ENCODE measurements at regions not wholly inside any gene's neighbourhood (a gene's known extent, or its start where the extent isn't known, plus 50 kb on each side); places are given as distances from the start of the nearest gene placed in this dataset.
"Not testable (repeated sequence)": the region's sequence is repeated elsewhere in the genome, so short reads cannot be mapped to it uniquely, and the experiment has no call there.

GRCh38 chr22:25477358-25477757, 87.1 kb upstream of the GRK3 start:
- FAIRE-seq = no peak
- no peak for TF ChIP-seq CTCF (IDR thresholded peaks at IDR 0.05; ENCODE audit: insufficient read depth, low read length, severe bottlenecking)

DNA sequence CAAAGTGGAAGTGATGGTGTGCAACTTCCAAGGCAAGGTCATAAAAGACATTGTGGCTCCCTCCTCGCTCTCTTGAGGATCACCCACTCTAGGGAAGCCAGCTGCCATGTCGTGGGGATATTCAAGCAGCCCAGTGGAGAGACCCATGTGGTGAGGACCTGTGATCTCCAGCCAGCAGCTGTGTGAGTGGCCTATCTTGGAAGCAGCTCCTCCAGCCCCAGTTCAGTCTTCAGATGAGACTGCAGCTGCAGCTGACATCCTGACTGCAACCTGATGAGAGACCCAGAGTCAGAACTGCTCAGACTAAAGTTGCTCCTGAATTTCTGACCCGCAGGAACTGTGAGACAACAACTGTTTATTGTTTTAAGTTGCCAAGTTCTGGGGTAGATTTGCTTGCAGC, 86.4 kb upstream of the GRK3 start:
- TF ChIP-seq CTCF (IDR thresholded peaks at IDR 0.05; ENCODE audit: insufficient read depth, low read length, severe bottlenecking) = no peak
- no peak overlapping the region for H3K4me3 ChIP-seq (ENCODE audit: low read depth, low read length)
- no peaks in the 10 kb centered on the region for H3K27me3 ChIP-seq (ENCODE audit: control insufficient read depth, insufficient read depth, low read length)
- FAIRE-seq (no peak), DNase-seq (ENCODE audit: low read depth) (no peak)
- peaks cover 1% of the 10 kb centered on the region for H3K36me3 ChIP-seq (ENCODE audit: control insufficient read depth, insufficient read depth, low read length)

More at GRCh38 chr22:25477358-25477757, 87.1 kb upstream of the GRK3 start:
- H3K27me3 ChIP-seq (ENCODE audit: control insufficient read depth, insufficient read depth, low read length) = no peaks in the 10 kb centered on the region
- no peak for DNase-seq (ENCODE audit: low read depth)
- peaks cover 1% of the 10 kb centered on the region for H3K36me3 ChIP-seq (ENCODE audit: control insufficient read depth, insufficient read depth, low read length)
- H3K4me3 ChIP-seq (ENCODE audit: low read depth, low read length) = no peak overlapping the region

GRCh38 chr22:25478528-25478927, 85.9 kb upstream of the GRK3 start:
- no peaks in the 10 kb centered on the region for H3K27me3 ChIP-seq (ENCODE audit: control insufficient read depth, insufficient read depth, low read length)
- FAIRE-seq = no peak

GRCh38 chr22:25480868-25481267, 83.6 kb upstream of the GRK3 start:
- not testable (repeated sequence) for H3K4me3 ChIP-seq (ENCODE audit: low read depth, low read length); DNase-seq (ENCODE audit: low read depth); H3K36me3 ChIP-seq (ENCODE audit: control insufficient read depth, insufficient read depth, low read length); FAIRE-seq; H3K27me3 ChIP-seq (ENCODE audit: control insufficient read depth, insufficient read depth, low read length)

More at GRCh38 chr22:25478528-25478927, 85.9 kb upstream of the GRK3 start:
- Histone ChIP-seq H3K36me3 (ENCODE audit: control insufficient read depth, insufficient read depth, low read length) (peaks cover 1% of the 10 kb centered on the region), H3K4me3 (ENCODE audit: low read depth, low read length) (no peak overlapping the region)
- TF ChIP-seq CTCF (IDR thresholded peaks at IDR 0.05; ENCODE audit: insufficient read depth, low read length, severe bottlenecking) = no peak
- DNase-seq (ENCODE audit: low read depth) = no peak

- peaks cover 7% of the 10 kb centered on the region for H3K36me3 ChIP-seq (ENCODE audit: control insufficient read depth, insufficient read depth, low read length)
- no peak overlapping the region for H3K4me3 ChIP-seq (ENCODE audit: low read depth, low read length)
- DNase-seq (ENCODE audit: low read depth) (no peak), FAIRE-seq (no peak)
- H3K27me3 ChIP-seq (ENCODE audit: control insufficient read depth, insufficient read depth, low read length) = no peaks in the 10 kb centered on the region
- no peak for TF ChIP-seq CTCF (IDR thresholded peaks at IDR 0.05; ENCODE audit: insufficient read depth, low read length, severe bottlenecking)
Measured at GRCh38 chr22:25482091-25482760, 82.2 kb upstream of the GRK3 start.

DNA sequence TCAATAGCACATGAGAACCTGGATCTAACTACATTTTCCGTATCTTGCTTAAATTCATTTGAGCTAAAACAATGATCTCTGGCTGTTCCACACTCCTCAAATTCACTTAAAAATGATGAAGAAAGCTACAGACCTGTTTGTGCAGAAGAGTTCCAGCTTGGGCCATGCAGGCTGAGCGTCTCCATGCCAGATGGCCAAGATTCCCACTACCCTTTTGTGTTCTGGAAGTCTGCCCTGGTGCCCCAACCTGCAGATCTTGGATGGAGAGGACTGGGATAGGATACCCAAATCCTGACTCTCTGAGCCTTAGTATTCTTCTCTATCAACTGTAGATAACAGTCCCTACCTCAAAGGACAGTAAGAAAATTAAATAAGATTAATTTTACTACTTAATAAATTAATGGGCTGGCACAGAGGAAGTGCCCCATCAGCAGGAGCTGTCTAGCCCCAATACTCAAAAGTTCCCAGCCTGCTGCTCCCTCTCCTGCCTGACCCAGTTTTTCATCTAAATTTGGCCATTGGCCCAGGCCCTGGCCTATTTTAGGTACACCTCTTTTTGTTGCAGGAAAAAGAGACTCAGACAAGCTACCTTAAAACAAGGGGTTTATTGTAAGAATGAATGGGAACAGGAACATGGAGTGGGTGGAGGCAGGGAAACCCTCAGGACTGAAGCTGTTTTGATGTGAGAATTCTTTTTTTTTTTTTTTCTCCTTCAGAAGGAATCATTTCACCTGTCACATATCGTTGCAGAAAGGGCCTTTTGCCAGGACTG, 81.4 kb upstream of the GRK3 start:
- FAIRE-seq = no peak
- no peaks in the 10 kb centered on the region for H3K27me3 ChIP-seq (ENCODE audit: control insufficient read depth, insufficient read depth, low read length)
- no peak for DNase-seq (ENCODE audit: low read depth)
- H3K4me3 ChIP-seq (ENCODE audit: low read depth, low read length) = no peak overlapping the region
- no peak for TF ChIP-seq CTCF (IDR thresholded peaks at IDR 0.05; ENCODE audit: insufficient read depth, low read length, severe bottlenecking)
- H3K36me3 ChIP-seq (ENCODE audit: control insufficient read depth, insufficient read depth, low read length) = peaks cover 7% of the 10 kb centered on the region
